Duodenal mucosa (tissue), 2 donors: ENCODE measurements at regions not wholly inside any gene's neighbourhood (a gene's known extent, or its start where the extent isn't known, plus 50 kb on each side); places are given as distances from the start of the nearest gene placed in this dataset.

Experiments used
- H3K27ac ChIP-seq: one replicate; pipeline ENCODE4 v1.7.0; 2013; ENCODE audit warnings: low read depth, low read length
- H3K27me3 ChIP-seq, 2 donors: one replicate each; pipeline ENCODE4 v1.7.0; 2013; ENCODE audit warnings: low read length in 2 of 2, control low read depth in 1 of 2; ENCODE audit not compliant: insufficient read depth in 2 of 2, control insufficient read depth in 1 of 2
- H3K36me3 ChIP-seq, 2 donors: one replicate each; pipeline ENCODE4 v1.7.0; 2013; ENCODE audit warnings: low read length in 2 of 2, control low read depth in 1 of 2; ENCODE audit not compliant: insufficient read depth in 2 of 2, control insufficient read depth in 1 of 2
- H3K4me1 ChIP-seq, 2 donors: one replicate each; pipeline ENCODE4 v1.7.0; 2013; ENCODE audit warnings: low read length in 2 of 2, control low read depth in 1 of 2; ENCODE audit not compliant: insufficient read depth in 2 of 2, control insufficient read depth in 1 of 2
- H3K4me3 ChIP-seq, 2 donors: one replicate each; pipeline ENCODE4 v1.7.0; 2013; ENCODE audit warnings: low read length in 2 of 2, low read depth in 1 of 2
- H3K9ac ChIP-seq, 2 donors: one replicate each; pipeline ENCODE4 v1.7.0; 2013; ENCODE audit warnings: low read length in 2 of 2, low read depth in 1 of 2
- H3K9me3 ChIP-seq, 2 donors: one replicate each; pipeline ENCODE4 v1.7.0; 2013; ENCODE audit warnings: low read length in 2 of 2, control low read depth in 1 of 2; ENCODE audit not compliant: control insufficient read depth in 1 of 2

DNA sequence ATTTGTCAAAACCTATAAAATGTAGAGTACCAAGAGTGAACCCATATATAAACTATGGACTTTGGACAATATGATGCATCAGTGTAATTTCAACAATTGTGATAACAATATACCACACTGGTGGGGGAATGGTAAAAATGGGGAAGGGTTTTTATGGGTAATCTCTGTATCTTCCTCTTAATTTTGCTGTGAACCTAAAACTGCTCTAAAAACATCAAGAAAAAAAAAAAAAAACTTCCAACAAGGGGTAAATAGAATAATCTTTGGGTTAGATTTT, 592.0 kb upstream of the ADGRB3 start:
- H3K36me3 ChIP-seq = no peaks in the 10 kb centered on the region
- no peak overlapping the region for H3K4me3 ChIP-seq
- no peaks in the 10 kb centered on the region for H3K27me3 ChIP-seq
- H3K9ac ChIP-seq = no peak overlapping the region
- no peaks in the 10 kb centered on the region for H3K4me1 ChIP-seq
- peaks cover 2 to 10% of the 10 kb centered on the region in 2 donors for H3K9me3 ChIP-seq
- H3K27ac ChIP-seq = no peak overlapping the region

DNA sequence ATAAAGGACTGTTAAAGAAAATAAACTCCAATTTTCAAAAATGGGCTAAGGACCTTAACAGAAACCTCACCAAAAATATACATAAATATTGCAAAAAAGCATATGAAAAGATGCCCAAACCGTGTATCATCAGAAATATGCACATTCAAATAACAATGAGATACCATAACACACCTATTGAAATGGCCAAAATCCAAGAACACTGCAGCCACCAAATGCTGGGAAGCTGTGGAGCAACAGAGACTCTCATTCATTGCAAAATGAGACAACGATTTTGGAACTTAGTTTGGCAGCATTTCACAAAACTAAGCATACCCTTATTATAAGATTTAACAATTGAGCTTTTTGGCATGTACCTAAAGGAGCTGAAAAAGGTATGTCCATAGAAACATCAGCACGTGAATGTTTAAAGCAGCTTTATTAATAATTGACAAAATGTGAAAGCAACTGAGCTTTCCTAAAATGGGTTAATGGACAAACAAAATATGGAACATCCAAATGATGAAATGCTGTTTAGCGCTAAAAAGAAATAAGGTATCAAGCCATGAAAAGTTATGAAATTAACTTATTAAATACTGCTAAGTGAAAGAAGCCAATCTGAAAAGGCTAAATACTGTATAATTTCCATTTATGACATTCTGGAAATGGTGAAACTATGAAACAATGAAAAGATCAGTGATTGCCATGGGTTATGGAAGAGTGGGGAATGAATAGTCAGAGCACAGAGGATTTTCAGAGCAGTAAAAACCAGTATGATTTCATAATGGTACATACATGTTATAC, 592.6 kb upstream of the ADGRB3 start:
- H3K36me3 ChIP-seq = no peaks in the 10 kb centered on the region
- H3K4me1 ChIP-seq = no peaks in the 10 kb centered on the region
- no peak overlapping the region for H3K27ac ChIP-seq
- peaks cover 2 to 10% of the 10 kb centered on the region in 2 donors for H3K9me3 ChIP-seq
- no peak overlapping the region for H3K4me3 ChIP-seq
- no peak overlapping the region for H3K9ac ChIP-seq
- no peaks in the 10 kb centered on the region for H3K27me3 ChIP-seq

GRCh38 chr6:68040780-68041179, 594.3 kb upstream of the ADGRB3 start:
- Histone ChIP-seq H3K4me3 (no peak overlapping the region), H3K9me3 (peaks cover 0 to 2% of the 10 kb centered on the region in 2 donors), H3K27ac (no peak overlapping the region), H3K27me3 (no peaks in the 10 kb centered on the region), H3K36me3 (no peaks in the 10 kb centered on the region), H3K4me1 (no peaks in the 10 kb centered on the region), H3K9ac (no peak overlapping the region)

DNA sequence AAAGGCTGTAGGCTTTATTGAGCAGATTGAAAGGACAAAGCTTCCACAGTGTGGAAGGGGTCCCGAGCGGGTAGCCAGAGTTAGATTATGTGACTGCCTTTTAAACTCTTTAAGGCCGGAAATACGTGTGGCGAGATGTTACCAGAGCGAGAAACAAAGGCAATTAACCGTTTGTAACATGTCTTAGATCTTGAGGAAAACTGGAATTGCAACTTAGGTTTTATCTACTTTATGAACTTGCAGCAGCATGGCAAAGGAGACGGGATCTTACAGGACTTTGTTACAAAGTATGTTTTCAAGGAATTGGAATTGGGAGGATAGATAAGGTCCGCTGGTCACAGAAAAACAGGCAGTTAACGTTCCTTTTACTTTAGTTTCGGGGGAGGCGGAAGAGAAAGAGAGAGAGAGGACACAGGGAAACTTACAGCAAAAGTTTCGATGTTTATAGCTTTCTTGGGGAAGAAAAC, 594.7 kb upstream of the ADGRB3 start:
- Histone ChIP-seq H3K36me3 (no peaks in the 10 kb centered on the region), H3K27me3 (no peaks in the 10 kb centered on the region), H3K4me1 (no peaks in the 10 kb centered on the region), H3K27ac (no peak overlapping the region), H3K4me3 (no peak overlapping the region), H3K9ac (no peak overlapping the region), H3K9me3 (peaks cover 0 to 2% of the 10 kb centered on the region in 2 donors)

GRCh38 chr6:68039641-68040311, 595.3 kb upstream of the ADGRB3 start:
- Histone ChIP-seq H3K4me3 (no peak overlapping the region), H3K9ac (no peak overlapping the region), H3K36me3 (no peaks in the 10 kb centered on the region), H3K27ac (no peak overlapping the region), H3K27me3 (no peaks in the 10 kb centered on the region), H3K9me3 (peaks cover under 1 to 2% of the 10 kb centered on the region in 2 donors), H3K4me1 (no peaks in the 10 kb centered on the region)

GRCh38 chr6:68038815-68039408, 596.2 kb upstream of the ADGRB3 start:
- H3K4me1 ChIP-seq = no peaks in the 10 kb centered on the region
- no peaks in the 10 kb centered on the region for H3K27me3 ChIP-seq
- H3K36me3 ChIP-seq = no peaks in the 10 kb centered on the region

DNA sequence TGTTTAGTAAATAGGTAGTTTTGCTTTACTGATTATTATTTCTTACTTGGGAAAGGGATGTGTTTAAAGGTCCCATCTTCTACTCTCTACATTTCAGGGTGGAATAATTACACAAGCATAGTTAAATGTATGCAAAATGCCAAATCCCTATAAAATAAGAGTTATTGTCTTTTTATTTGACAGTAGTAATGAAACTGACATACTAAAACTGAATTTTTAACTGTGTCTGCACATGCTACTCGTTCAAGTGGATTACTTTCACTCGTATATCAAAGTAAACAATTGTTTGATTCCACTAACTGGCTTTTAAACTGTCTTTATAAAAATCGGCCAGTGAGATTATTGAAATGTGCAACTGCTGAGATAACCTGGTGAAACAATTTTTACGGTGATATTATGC, 602.9 kb upstream of the ADGRB3 start:
- no peaks in the 10 kb centered on the region for H3K36me3 ChIP-seq
- H3K27ac ChIP-seq = no peak overlapping the region
- H3K27me3 ChIP-seq = no peaks in the 10 kb centered on the region
- H3K4me3 ChIP-seq = no peak overlapping the region
- H3K9ac ChIP-seq = no peak overlapping the region
- H3K4me1 ChIP-seq = no peaks in the 10 kb centered on the region
- H3K9me3 ChIP-seq = peaks cover 4 to 8% of the 10 kb centered on the region in 2 donors

More at GRCh38 chr6:68038815-68039408, 596.2 kb upstream of the ADGRB3 start:
- Histone ChIP-seq H3K27ac (no peak overlapping the region), H3K9me3 (peaks cover 2 to 4% of the 10 kb centered on the region in 2 donors), H3K4me3 (no peak overlapping the region), H3K9ac (no peak overlapping the region)

GRCh38 chr6:68031054-68031453, 604.0 kb upstream of the ADGRB3 start:
- H3K9me3 ChIP-seq = peaks cover 4 to 9% of the 10 kb centered on the region in 2 donors
- H3K9ac ChIP-seq = no peak overlapping the region
- no peak overlapping the region for H3K4me3 ChIP-seq
- H3K4me1 ChIP-seq = no peaks in the 10 kb centered on the region
- no peaks in the 10 kb centered on the region for H3K27me3 ChIP-seq
- H3K27ac ChIP-seq = no peak overlapping the region
- no peaks in the 10 kb centered on the region for H3K36me3 ChIP-seq

GRCh38 chr6:68026483-68026882, 608.6 kb upstream of the ADGRB3 start:
- Histone ChIP-seq H3K9me3 (peaks cover 0 to 12% of the 10 kb centered on the region in 2 donors), H3K27ac (no peak overlapping the region), H3K4me1 (no peaks in the 10 kb centered on the region), H3K27me3 (no peaks in the 10 kb centered on the region), H3K4me3 (no peak overlapping the region), H3K36me3 (no peaks in the 10 kb centered on the region), H3K9ac (no peak overlapping the region)

GRCh38 chr6:68025764-68026163, 609.3 kb upstream of the ADGRB3 start:
- no peak overlapping the region for H3K9ac ChIP-seq
- no peaks in the 10 kb centered on the region for H3K27me3 ChIP-seq
- H3K9me3 ChIP-seq = peaks cover 0 to 12% of the 10 kb centered on the region in 2 donors
- no peaks in the 10 kb centered on the region for H3K36me3 ChIP-seq
- no peak overlapping the region for H3K4me3 ChIP-seq
- no peak overlapping the region for H3K27ac ChIP-seq
- H3K4me1 ChIP-seq = no peaks in the 10 kb centered on the region
